ENCODE measurements at regions not wholly inside any gene's neighbourhood (a gene's known extent, or its start where the extent isn't known, plus 50 kb on each side); places are given as distances from the start of the nearest gene placed in this dataset.

DNA sequence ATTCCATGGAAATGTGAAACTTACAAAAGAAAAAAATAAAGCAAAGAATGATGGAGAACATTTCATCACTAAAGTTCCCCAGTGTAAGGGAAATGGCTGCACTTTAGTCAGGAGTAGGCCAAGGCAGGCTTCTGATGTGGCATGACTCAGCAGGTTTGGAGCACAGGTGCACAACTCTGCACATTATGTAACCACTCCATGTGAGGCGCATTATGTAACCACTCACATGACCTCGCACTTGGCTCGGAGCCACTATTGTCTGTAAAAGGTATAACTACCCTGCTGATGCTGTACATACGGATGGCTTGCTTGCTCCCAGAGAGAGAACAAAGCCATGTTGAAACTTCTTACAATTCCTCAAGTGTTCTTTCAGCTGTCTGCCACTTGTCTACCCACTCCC lies 727.6 kb downstream of the TRAM1L1 start:
- no peaks in the 10 kb centered on the region for H3K27me3 Mint-ChIP-seq (ENCODE audit: insufficient read depth)
- no peak for DNase-seq

DNA sequence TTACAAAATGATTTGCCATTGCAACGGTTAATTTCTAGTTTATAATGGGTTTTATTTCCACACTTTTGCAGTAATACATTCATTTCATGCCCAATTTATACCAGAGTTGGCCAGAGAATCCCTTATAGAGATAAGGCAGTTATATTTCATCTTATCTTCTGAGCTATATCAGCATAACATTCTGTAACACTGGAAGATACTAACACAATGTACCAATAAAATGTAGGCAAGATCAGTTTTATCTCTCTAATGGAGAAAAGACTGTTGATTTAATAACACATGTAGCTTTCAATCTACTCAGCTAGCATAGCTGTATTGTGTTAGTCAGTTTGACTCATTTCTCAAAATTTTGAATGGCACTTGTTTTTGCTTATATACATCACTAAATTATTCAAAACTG lies 738.6 kb downstream of the TRAM1L1 start:
- no peak overlapping the region for H3K4me3 Mint-ChIP-seq
- no peaks in the 10 kb centered on the region for H3K27me3 Mint-ChIP-seq (ENCODE audit: insufficient read depth)
- no peak overlapping the region for H3K27ac Mint-ChIP-seq
- TF ChIP-seq, protein P1, sequence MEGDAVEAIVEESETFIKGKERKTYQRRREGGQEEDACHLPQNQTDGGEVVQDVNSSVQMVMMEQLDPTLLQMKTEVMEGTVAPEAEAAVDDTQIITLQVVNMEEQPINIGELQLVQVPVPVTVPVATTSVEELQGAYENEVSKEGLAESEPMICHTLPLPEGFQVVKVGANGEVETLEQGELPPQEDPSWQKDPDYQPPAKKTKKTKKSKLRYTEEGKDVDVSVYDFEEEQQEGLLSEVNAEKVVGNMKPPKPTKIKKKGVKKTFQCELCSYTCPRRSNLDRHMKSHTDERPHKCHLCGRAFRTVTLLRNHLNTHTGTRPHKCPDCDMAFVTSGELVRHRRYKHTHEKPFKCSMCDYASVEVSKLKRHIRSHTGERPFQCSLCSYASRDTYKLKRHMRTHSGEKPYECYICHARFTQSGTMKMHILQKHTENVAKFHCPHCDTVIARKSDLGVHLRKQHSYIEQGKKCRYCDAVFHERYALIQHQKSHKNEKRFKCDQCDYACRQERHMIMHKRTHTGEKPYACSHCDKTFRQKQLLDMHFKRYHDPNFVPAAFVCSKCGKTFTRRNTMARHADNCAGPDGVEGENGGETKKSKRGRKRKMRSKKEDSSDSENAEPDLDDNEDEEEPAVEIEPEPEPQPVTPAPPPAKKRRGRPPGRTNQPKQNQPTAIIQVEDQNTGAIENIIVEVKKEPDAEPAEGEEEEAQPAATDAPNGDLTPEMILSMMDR (IDR thresholded peaks at IDR 0.05): no peak
- no peaks in the 10 kb centered on the region for H3K36me3 Mint-ChIP-seq (ENCODE audit: low read depth)
- no peaks in the 10 kb centered on the region for H3K4me1 Mint-ChIP-seq (ENCODE audit: low read depth)
- peaks cover 15% of the 10 kb centered on the region; the same call in 1 of the 2 replicates for H3K9me3 Mint-ChIP-seq
- no peak for DNase-seq

More for the DNA sequence above, 727.6 kb downstream of the TRAM1L1 start:
- H3K27ac Mint-ChIP-seq: no peak overlapping the region
- H3K36me3 Mint-ChIP-seq (ENCODE audit: low read depth): no peaks in the 10 kb centered on the region
- H3K4me1 Mint-ChIP-seq (ENCODE audit: low read depth): no peaks in the 10 kb centered on the region
- H3K4me3 Mint-ChIP-seq: no peak overlapping the region
- peaks cover 9% of the 10 kb centered on the region; the same call in 1 of the 2 replicates for H3K9me3 Mint-ChIP-seq
- TF ChIP-seq, protein P1 (IDR thresholded peaks at IDR 0.05): no peak

DNA sequence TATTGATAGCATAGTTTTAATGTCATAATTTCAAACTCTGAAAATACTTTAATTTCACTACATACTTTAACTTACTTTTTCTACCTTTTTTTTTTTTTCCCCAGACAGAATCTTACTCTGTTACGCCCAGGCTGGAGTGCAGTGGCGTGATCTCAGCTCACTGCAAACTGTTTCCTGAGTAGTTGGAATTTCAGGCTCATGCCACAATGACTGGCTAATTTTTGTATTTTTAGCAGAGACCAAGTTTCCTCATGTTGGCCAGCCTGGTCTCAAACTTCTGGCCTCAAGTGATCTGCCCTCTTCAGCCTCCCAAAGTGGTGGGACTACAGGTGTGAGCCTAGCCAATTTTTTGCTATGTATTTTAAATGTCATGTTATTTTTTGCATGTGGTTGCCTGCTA lies 741.6 kb downstream of the TRAM1L1 start:
- no peaks in the 10 kb centered on the region for H3K36me3 Mint-ChIP-seq (ENCODE audit: low read depth)
- H3K27ac Mint-ChIP-seq: no peak overlapping the region
- no peaks in the 10 kb centered on the region for H3K27me3 Mint-ChIP-seq (ENCODE audit: insufficient read depth)
- no peak for DNase-seq
- H3K9me3 Mint-ChIP-seq: peaks cover 15% of the 10 kb centered on the region
- no peak overlapping the region for H3K4me3 Mint-ChIP-seq
- H3K4me1 Mint-ChIP-seq (ENCODE audit: low read depth): no peaks in the 10 kb centered on the region
- TF ChIP-seq, protein P1 (IDR thresholded peaks at IDR 0.05): no peak

DNA sequence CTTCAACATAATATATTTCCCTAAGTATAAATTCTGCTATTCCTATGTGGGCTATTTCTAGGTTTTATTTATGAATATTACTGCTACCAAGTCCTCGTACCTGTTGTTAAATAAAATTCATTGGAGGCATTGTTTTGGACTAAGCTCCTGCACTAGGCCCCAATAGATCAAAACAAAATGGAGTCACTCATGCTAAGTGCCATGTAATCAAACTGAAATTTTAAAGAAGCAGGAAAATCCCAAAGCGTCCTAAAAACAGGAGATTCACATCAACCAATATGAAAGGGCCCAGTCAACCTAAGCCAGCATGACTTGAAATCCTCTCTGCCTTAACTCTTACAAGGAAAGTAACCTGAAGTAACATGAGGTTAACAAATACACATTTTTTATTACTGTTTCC lies 743.2 kb downstream of the TRAM1L1 start:
- no peaks in the 10 kb centered on the region; the same call in 1 of the 2 replicates for H3K27me3 Mint-ChIP-seq (ENCODE audit: insufficient read depth)
- no peak overlapping the region for H3K27ac Mint-ChIP-seq
- TF ChIP-seq, protein P1 (IDR thresholded peaks at IDR 0.05): no peak

DNA sequence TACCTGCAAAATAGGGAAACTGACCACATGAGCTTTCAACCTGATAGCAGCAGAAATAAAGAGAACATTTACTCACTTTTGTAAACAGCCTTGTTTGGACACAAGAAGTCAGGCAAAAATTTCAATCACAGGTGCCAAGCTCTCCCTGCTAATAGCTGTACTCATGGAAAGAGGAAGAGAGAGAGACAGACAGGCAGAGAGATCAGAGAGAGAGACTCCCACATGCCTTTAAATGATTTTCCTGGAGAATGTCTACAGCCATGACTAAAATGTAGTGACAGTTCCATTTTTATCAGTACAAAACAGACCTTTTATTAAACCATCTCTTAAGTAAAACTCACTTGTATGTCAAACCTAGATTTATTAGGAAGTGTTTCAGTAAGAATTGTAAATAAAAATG lies 752.9 kb downstream of the TRAM1L1 start:
- H3K27me3 Mint-ChIP-seq (ENCODE audit: insufficient read depth): no peaks in the 10 kb centered on the region; the same call in 1 of the 2 replicates
- peaks cover 13% of the 10 kb centered on the region; the same call in 1 of the 2 replicates for H3K9me3 Mint-ChIP-seq
- H3K36me3 Mint-ChIP-seq (ENCODE audit: low read depth): no peaks in the 10 kb centered on the region
- H3K4me3 Mint-ChIP-seq: no peak overlapping the region
- H3K4me1 Mint-ChIP-seq (ENCODE audit: low read depth): no peaks in the 10 kb centered on the region
- TF ChIP-seq, protein P1 (IDR thresholded peaks at IDR 0.05): no peak
- H3K27ac Mint-ChIP-seq: no peak overlapping the region
- no peak for DNase-seq

More for the DNA sequence above, 743.2 kb downstream of the TRAM1L1 start:
- Mint-ChIP-seq H3K4me1 (ENCODE audit: low read depth) (no peaks in the 10 kb centered on the region), H3K36me3 (ENCODE audit: low read depth) (no peaks in the 10 kb centered on the region), H3K4me3 (no peak overlapping the region), H3K9me3 (peaks cover 18% of the 10 kb centered on the region)
- no peak for DNase-seq

All from HFFc6 (cell line).